ENCODE measurements at regions not wholly inside any gene's neighbourhood (a gene's known extent, or its start where the extent isn't known, plus 50 kb on each side); places are given as distances from the start of the nearest gene placed in this dataset.

- TF ChIP-seq CTCF (IDR thresholded peaks at IDR 0.05; ENCODE audit: low read depth, low read length, missing input control): no peak
- TF ChIP-seq JUND (IDR thresholded peaks at IDR 0.05): no peak
- TF ChIP-seq YY1 (IDR thresholded peaks at IDR 0.05): no peak
- no peak for TF ChIP-seq SP1 (IDR thresholded peaks at IDR 0.05)
- no peak for TF ChIP-seq RAD21 (IDR thresholded peaks at IDR 0.05)
- no peak for TF ChIP-seq ZBTB33 (IDR thresholded peaks at IDR 0.05)
- TF ChIP-seq MAX (IDR thresholded peaks at IDR 0.05): no peak
- TF ChIP-seq REST (IDR thresholded peaks at IDR 0.05): no peak
These were observed 1077.3 kb upstream of the PCDH10 start for GRCh38 chr4:132071815-132072214.

All from liver (tissue), 3 donors.